HEK293T (cell line): ENCODE measurements at regions not wholly inside any gene's neighbourhood (a gene's known extent, or its start where the extent isn't known, plus 50 kb on each side); places are given as distances from the start of the nearest gene placed in this dataset.

ENCODE experiments used
- CTCF ChIA-PET: fragments of 350-600 bp; formaldehyde crosslinking; extraction: SDS; loops from one replicate; lab custom pipeline; 2021; ENCODE audit warnings: antibody characterized with exemption, inconsistent platforms; lab: Yijun Ruan, JAX
- POLR2A ChIA-PET: fragments of 350-600 bp; formaldehyde crosslinking; extraction: SDS; loops from one replicate; lab custom pipeline; 2020; ENCODE audit warnings: antibody characterized with exemption, inconsistent platforms; lab: Yijun Ruan, JAX
- DNase-seq: peaks from one replicate; pipeline ENCODE4 v3.0.0; 2012; ENCODE audit warnings: mixed read lengths; ENCODE audit errors: extremely low spot score
- ARNT ChIP-seq: fragments of 450-650 bp; IDR thresholded peaks from 2 replicates; pipeline ENCODE4 v1.6.1; 2017; ENCODE audit warnings: mild to moderate bottlenecking
- BHLHE40 ChIP-seq: fragments of 450-650 bp; IDR thresholded peaks from 2 replicates; pipeline ENCODE4 v1.6.1; 2016; ENCODE audit warnings: mild to moderate bottlenecking, moderate library complexity, borderline replicate concordance
- CTBP1 ChIP-seq: fragments of 450-650 bp; IDR thresholded peaks from 2 replicates; pipeline ENCODE4 v1.6.1; 2016; ENCODE audit warnings: borderline replicate concordance
- ELF4 ChIP-seq: fragments of 450-650 bp; IDR thresholded peaks from 2 replicates; pipeline ENCODE4 v1.6.1; 2017; ENCODE audit warnings: antibody characterized with exemption
- FOXA1 ChIP-seq: fragments of 450-650 bp; IDR thresholded peaks from 2 replicates; pipeline ENCODE4 v1.6.1; 2016; ENCODE audit warnings: mild to moderate bottlenecking
- FOXK2 ChIP-seq: fragments of 450-650 bp; IDR thresholded peaks from 2 replicates; pipeline ENCODE4 v1.6.1; 2016; ENCODE audit warnings: mild to moderate bottlenecking
- FOXM1 ChIP-seq: fragments of 450-650 bp; IDR thresholded peaks from 2 replicates; pipeline ENCODE4 v1.6.1; 2017; ENCODE audit warnings: mild to moderate bottlenecking, borderline replicate concordance
- HDGF ChIP-seq: fragments of 450-650 bp; IDR thresholded peaks from 2 replicates; pipeline ENCODE4 v1.6.1; 2017; ENCODE audit warnings: antibody characterized with exemption, borderline replicate concordance
- L3MBTL2 ChIP-seq: fragments of 450-650 bp; conservative IDR thresholded peaks from 2 replicates; pipeline ENCODE4 v1.6.1; 2016; ENCODE audit warnings: mild to moderate bottlenecking
- LEF1 ChIP-seq: fragments of 450-650 bp; IDR thresholded peaks from 2 replicates; pipeline ENCODE4 v1.6.1; 2017; ENCODE audit warnings: mild to moderate bottlenecking, borderline replicate concordance
- NFRKB ChIP-seq: fragments of 450-650 bp; IDR thresholded peaks from 2 replicates; pipeline ENCODE4 v1.6.1; 2016; ENCODE audit warnings: mild to moderate bottlenecking, moderate library complexity
- SP1 ChIP-seq: fragments of 450-650 bp; IDR thresholded peaks from 2 replicates; pipeline ENCODE4 v1.6.1; 2017
- SUZ12 ChIP-seq: fragments of 450-650 bp; IDR thresholded peaks from 2 replicates; pipeline ENCODE4 v1.6.1; 2016; ENCODE audit warnings: mild to moderate bottlenecking
- TARDBP ChIP-seq: fragments of 450-650 bp; IDR thresholded peaks from 2 replicates; pipeline ENCODE4 v1.6.1; 2016
- ZNF384 ChIP-seq: fragments of 450-650 bp; IDR thresholded peaks from 2 replicates; pipeline ENCODE4 v1.6.1; 2016
- TF ChIP-seq, protein P1 (sequence below): fragments of 450-650 bp; IDR thresholded peaks from 2 replicates; pipeline ENCODE4 v1.6.1; 2016

DNA sequence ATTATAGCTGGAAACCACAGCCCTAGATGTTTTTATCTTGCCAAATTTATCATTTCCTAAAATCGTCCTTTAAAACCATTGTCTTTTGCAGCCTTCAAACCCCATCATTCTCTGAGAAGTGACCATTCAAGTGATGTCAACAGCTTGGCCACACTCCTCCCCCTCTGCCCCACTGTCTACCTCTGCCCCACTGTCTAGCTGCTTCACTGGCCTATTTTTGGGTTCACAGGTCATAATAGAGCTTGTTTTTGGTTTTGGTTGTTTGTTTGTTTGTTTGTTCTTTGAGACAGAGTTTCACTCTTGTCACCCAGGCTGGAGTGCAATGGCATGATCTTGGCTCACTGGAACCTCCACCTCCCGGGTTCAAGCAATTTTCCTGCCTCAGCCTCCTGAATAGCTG lies 93.2 kb upstream of the IL12A start:
- TF ChIP-seq ARNT (no peak), L3MBTL2 (no peak), CTBP1 (no peak), BHLHE40 (no peak), NFRKB (no peak), FOXK2 (no peak), TARDBP (no peak), SUZ12 (no peak), ZNF384 (no peak), FOXA1 (no peak), HDGF (no peak), SP1 (no peak), ELF4 (no peak), LEF1 (no peak), FOXM1 (no peak)
- TF ChIP-seq, protein P1, sequence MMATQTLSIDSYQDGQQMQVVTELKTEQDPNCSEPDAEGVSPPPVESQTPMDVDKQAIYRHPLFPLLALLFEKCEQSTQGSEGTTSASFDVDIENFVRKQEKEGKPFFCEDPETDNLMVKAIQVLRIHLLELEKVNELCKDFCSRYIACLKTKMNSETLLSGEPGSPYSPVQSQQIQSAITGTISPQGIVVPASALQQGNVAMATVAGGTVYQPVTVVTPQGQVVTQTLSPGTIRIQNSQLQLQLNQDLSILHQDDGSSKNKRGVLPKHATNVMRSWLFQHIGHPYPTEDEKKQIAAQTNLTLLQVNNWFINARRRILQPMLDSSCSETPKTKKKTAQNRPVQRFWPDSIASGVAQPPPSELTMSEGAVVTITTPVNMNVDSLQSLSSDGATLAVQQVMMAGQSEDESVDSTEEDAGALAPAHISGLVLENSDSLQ = no peak
- POLR2A ChIA-PET = no interaction called here
- CTCF ChIA-PET = interaction anchor here (1.2 kb wide), 1 partner anchor 11 kb away, joined by 3 read pairs; no protein-coding TSS in a partner anchor
- no peak for DNase-seq

DNA sequence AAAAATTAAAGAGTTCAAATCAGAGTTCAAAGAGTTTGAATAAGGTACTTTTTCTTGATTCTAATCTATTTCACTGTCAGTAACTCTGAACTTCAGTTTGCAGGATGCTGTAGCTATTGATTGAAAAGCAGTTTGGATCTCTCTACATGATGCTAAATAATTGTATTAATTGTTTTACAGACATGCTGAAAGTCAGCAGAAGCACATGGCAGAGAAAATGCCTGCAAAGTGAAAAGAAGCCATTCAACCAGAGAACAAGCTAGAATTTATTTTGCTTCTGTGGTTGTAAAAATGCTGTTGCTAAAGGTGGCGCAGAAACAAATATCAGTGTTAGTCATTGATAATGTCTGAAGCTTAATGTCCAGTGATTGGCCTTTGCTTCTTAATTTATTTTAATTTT lies 92.1 kb upstream of the IL12A start:
- DNase-seq = no peak
- ChIA-PET POLR2A (no interaction called here), CTCF (interaction anchor here (0.5 kb wide), 1 partner anchor 68 kb away, joined by 5 read pairs; no protein-coding TSS in a partner anchor)
- TF ChIP-seq TARDBP (no peak), FOXM1 (no peak), L3MBTL2 (no peak), FOXA1 (no peak), BHLHE40 (no peak)
- TF ChIP-seq, protein P1 = no peak

GRCh38 chr3:159897331-159898075 lies 91.1 kb upstream of the IL12A start:
- TF ChIP-seq L3MBTL2 (no peak), LEF1 (no peak), HDGF (no peak), SP1 (no peak), FOXM1 (no peak), ELF4 (no peak), ARNT (no peak), BHLHE40 (no peak), TARDBP (no peak), FOXK2 (no peak), FOXA1 (no peak), SUZ12 (no peak), ZNF384 (no peak), CTBP1 (no peak), NFRKB (no peak)
- TF ChIP-seq, protein P1 = no peak
- ChIA-PET POLR2A (no interaction called here), CTCF (no interaction called here)
- DNase-seq = no peak

GRCh38 chr3:159898147-159898546 lies 90.5 kb upstream of the IL12A start:
- ChIA-PET POLR2A (no interaction called here), CTCF (no interaction called here)
- no peak for TF ChIP-seq FOXA1
- TF ChIP-seq FOXM1 = no peak
- TF ChIP-seq, protein P1 = no peak
- no peak for TF ChIP-seq HDGF
- TF ChIP-seq FOXK2 = no peak
- TF ChIP-seq SP1 = no peak
- no peak for TF ChIP-seq TARDBP
- DNase-seq = no peak

GRCh38 chr3:159899166-159899565 lies 89.5 kb upstream of the IL12A start:
- CTCF ChIA-PET = no interaction called here
- POLR2A ChIA-PET = no interaction called here
- TF ChIP-seq FOXA1 (no peak), CTBP1 (no peak), ELF4 (no peak), NFRKB (no peak), ZNF384 (no peak), SUZ12 (no peak), L3MBTL2 (no peak), LEF1 (no peak), FOXK2 (no peak), FOXM1 (no peak), SP1 (no peak), ARNT (no peak), TARDBP (no peak), BHLHE40 (no peak), HDGF (no peak)
- TF ChIP-seq, protein P1 = no peak
- no peak for DNase-seq
